ENCODE measurements at regions not wholly inside any gene's neighbourhood (a gene's known extent, or its start where the extent isn't known, plus 50 kb on each side); places are given as distances from the start of the nearest gene placed in this dataset.

DNA sequence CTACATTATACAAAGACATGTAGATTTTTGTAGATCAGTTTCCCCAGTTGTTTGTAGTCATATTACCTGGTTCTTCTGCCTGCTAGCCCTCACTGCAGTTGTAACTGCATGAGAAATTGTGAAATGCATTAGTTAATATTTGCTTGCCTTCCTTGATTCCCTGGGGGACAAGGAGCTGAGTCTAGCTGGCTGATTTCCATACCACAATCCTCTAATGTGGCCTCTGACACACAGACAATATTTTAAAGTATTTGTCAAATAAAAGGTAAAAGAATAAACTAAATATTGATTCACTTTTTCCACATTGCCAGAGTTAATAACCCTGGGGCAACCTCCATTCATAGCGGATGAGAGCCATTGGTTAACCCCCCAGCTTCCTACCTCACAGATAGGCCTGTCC is 128.8 kb upstream of the TMEM132C start:
- TF ChIP-seq, protein P1, sequence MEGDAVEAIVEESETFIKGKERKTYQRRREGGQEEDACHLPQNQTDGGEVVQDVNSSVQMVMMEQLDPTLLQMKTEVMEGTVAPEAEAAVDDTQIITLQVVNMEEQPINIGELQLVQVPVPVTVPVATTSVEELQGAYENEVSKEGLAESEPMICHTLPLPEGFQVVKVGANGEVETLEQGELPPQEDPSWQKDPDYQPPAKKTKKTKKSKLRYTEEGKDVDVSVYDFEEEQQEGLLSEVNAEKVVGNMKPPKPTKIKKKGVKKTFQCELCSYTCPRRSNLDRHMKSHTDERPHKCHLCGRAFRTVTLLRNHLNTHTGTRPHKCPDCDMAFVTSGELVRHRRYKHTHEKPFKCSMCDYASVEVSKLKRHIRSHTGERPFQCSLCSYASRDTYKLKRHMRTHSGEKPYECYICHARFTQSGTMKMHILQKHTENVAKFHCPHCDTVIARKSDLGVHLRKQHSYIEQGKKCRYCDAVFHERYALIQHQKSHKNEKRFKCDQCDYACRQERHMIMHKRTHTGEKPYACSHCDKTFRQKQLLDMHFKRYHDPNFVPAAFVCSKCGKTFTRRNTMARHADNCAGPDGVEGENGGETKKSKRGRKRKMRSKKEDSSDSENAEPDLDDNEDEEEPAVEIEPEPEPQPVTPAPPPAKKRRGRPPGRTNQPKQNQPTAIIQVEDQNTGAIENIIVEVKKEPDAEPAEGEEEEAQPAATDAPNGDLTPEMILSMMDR (conservative IDR thresholded peaks at IDR 0.05 in 1 of 2, IDR thresholded peaks at IDR 0.05 in 1 of 2; ENCODE audit: extremely low read depth in 1 of 2, insufficient read depth in 1 of 2, low read depth in 1 of 2, low read length in 2 of 2), result no peak
- no peak for TF ChIP-seq EZH2 (IDR thresholded peaks at IDR 0.05; ENCODE audit: borderline replicate concordance, low read length)

Data from mammary epithelial cell (primary cell).